ENCODE measurements at regions not wholly inside any gene's neighbourhood (a gene's known extent, or its start where the extent isn't known, plus 50 kb on each side); places are given as distances from the start of the nearest gene placed in this dataset.

GRCh38 chr2:146908776-146909175, 936.1 kb upstream of the ACVR2A start:
- Histone ChIP-seq H3K9me3 (ENCODE audit: control insufficient read depth, low read length) (no peaks in the 10 kb centered on the region), H3K4me1 (no peaks in the 10 kb centered on the region), H3K79me2 (no peaks in the 10 kb centered on the region), H3K9ac (no peak overlapping the region), H2AFZ (no peak overlapping the region), H3K27ac (no peak overlapping the region), H3K4me3 (ENCODE audit: low read depth, low read length) (no peak overlapping the region), H3K27me3 (ENCODE audit: control insufficient read depth, insufficient read depth, low read length) (no peaks in the 10 kb centered on the region), H3K36me3 (ENCODE audit: control insufficient read depth, insufficient read depth, low read length) (no peaks in the 10 kb centered on the region), H3K4me2 (ENCODE audit: low read length) (no peak overlapping the region)
- no peak for TF ChIP-seq CTCF (IDR thresholded peaks at IDR 0.05)

GRCh38 chr2:146898083-146898482, 946.7 kb upstream of the ACVR2A start:
- Histone ChIP-seq H3K4me3 (ENCODE audit: low read depth, low read length) (no peak overlapping the region), H3K9ac (no peak overlapping the region), H3K79me2 (no peaks in the 10 kb centered on the region), H3K27me3 (ENCODE audit: control insufficient read depth, insufficient read depth, low read length) (no peaks in the 10 kb centered on the region), H2AFZ (no peak overlapping the region), H3K27ac (no peak overlapping the region), H3K4me2 (ENCODE audit: low read length) (no peak overlapping the region), H3K4me1 (no peaks in the 10 kb centered on the region), H3K36me3 (ENCODE audit: control insufficient read depth, insufficient read depth, low read length) (no peaks in the 10 kb centered on the region), H3K9me3 (ENCODE audit: control insufficient read depth, low read length) (no peaks in the 10 kb centered on the region)
- TF ChIP-seq CTCF (IDR thresholded peaks at IDR 0.05) = no peak

- H3K4me2 ChIP-seq (ENCODE audit: low read length) = no peak overlapping the region
- TF ChIP-seq CTCF (IDR thresholded peaks at IDR 0.05) = no peak
- no peaks in the 10 kb centered on the region for H3K27me3 ChIP-seq (ENCODE audit: control insufficient read depth, insufficient read depth, low read length)
Measured at GRCh38 chr2:146894514-146894913, 950.3 kb upstream of the ACVR2A start.

GRCh38 chr2:146893500-146894041, 951.3 kb upstream of the ACVR2A start:
- no peak overlapping the region for H3K27ac ChIP-seq

More at GRCh38 chr2:146894514-146894913, 950.3 kb upstream of the ACVR2A start:
- Histone ChIP-seq H3K4me1 (no peaks in the 10 kb centered on the region), H3K27ac (no peak overlapping the region), H3K9me3 (ENCODE audit: control insufficient read depth, low read length) (no peaks in the 10 kb centered on the region), H3K36me3 (ENCODE audit: control insufficient read depth, insufficient read depth, low read length) (no peaks in the 10 kb centered on the region), H3K79me2 (no peaks in the 10 kb centered on the region), H3K4me3 (ENCODE audit: low read depth, low read length) (no peak overlapping the region), H2AFZ (no peak overlapping the region), H3K9ac (no peak overlapping the region)

More at GRCh38 chr2:146893500-146894041, 951.3 kb upstream of the ACVR2A start:
- Histone ChIP-seq H3K4me2 (ENCODE audit: low read length) (no peak overlapping the region), H3K36me3 (ENCODE audit: control insufficient read depth, insufficient read depth, low read length) (no peaks in the 10 kb centered on the region), H2AFZ (no peak overlapping the region), H3K27me3 (ENCODE audit: control insufficient read depth, insufficient read depth, low read length) (no peaks in the 10 kb centered on the region), H3K4me3 (ENCODE audit: low read depth, low read length) (no peak overlapping the region), H3K79me2 (no peaks in the 10 kb centered on the region), H3K9ac (no peak overlapping the region), H3K4me1 (no peaks in the 10 kb centered on the region), H3K9me3 (ENCODE audit: control insufficient read depth, low read length) (no peaks in the 10 kb centered on the region)
- TF ChIP-seq CTCF (IDR thresholded peaks at IDR 0.05) = no peak

Measured in parathyroid adenoma (tissue), 2 donors.